Fibroblast of skin of right quadriceps (primary cell): ENCODE measurements at regions not wholly inside any gene's neighbourhood (a gene's known extent, or its start where the extent isn't known, plus 50 kb on each side); places are given as distances from the start of the nearest gene placed in this dataset.
A peak's percentile ranks its signal among the peaks of the same experiment; 100 is the strongest.
"Not testable (repeated sequence)": the region's sequence is repeated elsewhere in the genome, so short reads cannot be mapped to it uniquely, and the experiment has no call there.

Experiments
- DNase-seq: peaks from one replicate; pipeline ENCODE4 v3.0.0-alpha.2; 2013

GRCh38 chr9:13941714-13942113, 372.2 kb downstream of the NFIB start:
- DNase-seq: peak; percentile 69

GRCh38 chr9:13939701-13940490, 374.0 kb downstream of the NFIB start:
- DNase-seq: peak; percentile 18

- DNase-seq: peak; percentile 90
Measured at GRCh38 chr9:13939134-13939533, 374.8 kb downstream of the NFIB start.

GRCh38 chr9:13934416-13934815, 379.5 kb downstream of the NFIB start:
- DNase-seq: no peak

- DNase-seq: no peak
Measured at GRCh38 chr9:13933268-13933656, 380.7 kb downstream of the NFIB start.

- no peak for DNase-seq
Measured at GRCh38 chr9:13932528-13933267, 381.2 kb downstream of the NFIB start.

- DNase-seq: no peak
Measured at GRCh38 chr9:13929013-13929412, 384.9 kb downstream of the NFIB start.

GRCh38 chr9:13923381-13923780, 390.6 kb downstream of the NFIB start:
- DNase-seq: no peak

GRCh38 chr9:13920557-13920956, 393.4 kb downstream of the NFIB start:
- DNase-seq: no peak

GRCh38 chr9:13919401-13919800, 394.5 kb downstream of the NFIB start:
- DNase-seq: no peak

- no peak for DNase-seq
Measured at GRCh38 chr9:13917534-13917933, 396.4 kb downstream of the NFIB start.

GRCh38 chr9:13915591-13916301, 398.2 kb downstream of the NFIB start:
- DNase-seq: peak; percentile 13

- DNase-seq: no peak
Measured at GRCh38 chr9:13915131-13915530, 398.8 kb downstream of the NFIB start.

GRCh38 chr9:13911473-13911872, 402.5 kb downstream of the NFIB start:
- no peak for DNase-seq

GRCh38 chr9:13907842-13908241, 406.1 kb downstream of the NFIB start:
- DNase-seq: not testable (repeated sequence)

- DNase-seq: no peak
Measured at GRCh38 chr9:13904746-13905145, 409.2 kb downstream of the NFIB start.

GRCh38 chr9:13904311-13904710, 409.6 kb downstream of the NFIB start:
- DNase-seq: no peak

- no peak for DNase-seq
Measured at GRCh38 chr9:13902286-13903066, 411.5 kb downstream of the NFIB start.

- no peak for DNase-seq
Measured at GRCh38 chr9:13901176-13901575, 412.8 kb downstream of the NFIB start.

- no peak for DNase-seq
Measured at GRCh38 chr9:13900449-13900848, 413.5 kb downstream of the NFIB start.

- no peak for DNase-seq
Measured at GRCh38 chr9:13899924-13900323, 414.0 kb downstream of the NFIB start.

GRCh38 chr9:13898957-13899356, 415.0 kb downstream of the NFIB start:
- DNase-seq: peak; percentile 15
